T-helper 2 cell treated with Interferon-gamma antibody and Interleukin-4, amounts not matched to agents 5 μg/mL and 100 μg/mL, for 36 hours (primary cell): ENCODE measurements at regions not wholly inside any gene's neighbourhood (a gene's known extent, or its start where the extent isn't known, plus 50 kb on each side); places are given as distances from the start of the nearest gene placed in this dataset.

ENCODE experiments used
- DNase-seq: peaks from one replicate; pipeline ENCODE4 v3.0.0; 2021; ENCODE audit warnings: low spot score
- H3K27ac Mint-ChIP-seq: one replicate; pipeline ENCODE4 v1.8.0; 2021; ENCODE audit warnings: mild to moderate bottlenecking, mixed read lengths
- H3K27me3 Mint-ChIP-seq: one replicate; pipeline ENCODE4 v1.8.0; 2021; ENCODE audit warnings: low read depth, mixed read lengths
- H3K36me3 Mint-ChIP-seq: one replicate; pipeline ENCODE4 v1.8.0; 2021; ENCODE audit warnings: low read depth, mixed read lengths
- H3K4me1 Mint-ChIP-seq: one replicate; pipeline ENCODE4 v1.8.0; 2021; ENCODE audit warnings: low read depth, mixed read lengths
- H3K4me3 Mint-ChIP-seq: one replicate; pipeline ENCODE4 v1.8.0; 2022; ENCODE audit warnings: mild to moderate bottlenecking, moderate library complexity, mixed read lengths
- H3K9me3 Mint-ChIP-seq: one replicate; pipeline ENCODE4 v1.8.0; 2021; ENCODE audit warnings: mixed read lengths

- H3K27ac Mint-ChIP-seq: no peak overlapping the region
- H3K4me1 Mint-ChIP-seq: no peaks in the 10 kb centered on the region
- H3K36me3 Mint-ChIP-seq: no peaks in the 10 kb centered on the region
- no peaks in the 10 kb centered on the region for H3K9me3 Mint-ChIP-seq
- no peak overlapping the region for H3K4me3 Mint-ChIP-seq
- no peaks in the 10 kb centered on the region for H3K27me3 Mint-ChIP-seq
- DNase-seq: no peak
Observed at GRCh38 chr13:106115081-106115480, 420.4 kb downstream of the EFNB2 start.

- Mint-ChIP-seq H3K9me3 (no peaks in the 10 kb centered on the region), H3K27me3 (no peaks in the 10 kb centered on the region), H3K4me3 (no peak overlapping the region), H3K4me1 (no peaks in the 10 kb centered on the region), H3K27ac (no peak overlapping the region), H3K36me3 (no peaks in the 10 kb centered on the region)
- no peak for DNase-seq
Observed at GRCh38 chr13:106113796-106114195, 421.7 kb downstream of the EFNB2 start.

DNA sequence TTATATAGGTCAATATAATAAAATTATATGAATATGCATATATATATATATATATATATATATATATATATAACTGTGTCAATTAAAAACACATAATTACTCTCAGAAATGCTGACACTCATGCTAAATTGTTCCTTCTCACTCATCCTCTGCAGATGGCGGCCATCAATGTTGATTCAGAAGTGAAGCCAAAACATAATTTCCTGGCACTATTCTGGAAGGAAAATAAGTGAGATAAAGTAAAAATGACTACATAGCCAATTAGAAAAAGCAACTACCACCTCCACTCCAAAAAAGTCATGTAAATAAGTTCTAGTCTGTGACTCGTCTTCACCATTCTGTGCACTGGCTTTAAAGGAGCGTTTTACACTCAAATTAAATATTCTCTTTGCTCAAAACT is 423.3 kb downstream of the EFNB2 start:
- Mint-ChIP-seq H3K9me3 (no peaks in the 10 kb centered on the region), H3K27ac (no peak overlapping the region), H3K27me3 (no peaks in the 10 kb centered on the region), H3K36me3 (no peaks in the 10 kb centered on the region), H3K4me3 (no peak overlapping the region), H3K4me1 (no peaks in the 10 kb centered on the region)
- DNase-seq: no peak

GRCh38 chr13:106110241-106110855 is 425.1 kb downstream of the EFNB2 start:
- Mint-ChIP-seq H3K4me1 (no peaks in the 10 kb centered on the region), H3K9me3 (no peaks in the 10 kb centered on the region), H3K4me3 (no peak overlapping the region), H3K36me3 (no peaks in the 10 kb centered on the region), H3K27me3 (no peaks in the 10 kb centered on the region), H3K27ac (no peak overlapping the region)
- DNase-seq: no peak

- no peaks in the 10 kb centered on the region for H3K9me3 Mint-ChIP-seq
- no peaks in the 10 kb centered on the region for H3K27me3 Mint-ChIP-seq
- H3K36me3 Mint-ChIP-seq: no peaks in the 10 kb centered on the region
- no peaks in the 10 kb centered on the region for H3K4me1 Mint-ChIP-seq
- H3K27ac Mint-ChIP-seq: no peak overlapping the region
- no peak overlapping the region for H3K4me3 Mint-ChIP-seq
- DNase-seq: no peak
Observed at GRCh38 chr13:106109391-106109791, 426.1 kb downstream of the EFNB2 start.

- Mint-ChIP-seq H3K4me1 (no peaks in the 10 kb centered on the region), H3K36me3 (no peaks in the 10 kb centered on the region), H3K27ac (no peak overlapping the region), H3K27me3 (no peaks in the 10 kb centered on the region), H3K9me3 (no peaks in the 10 kb centered on the region), H3K4me3 (no peak overlapping the region)
- DNase-seq: no peak
Observed at GRCh38 chr13:106108346-106108745, 427.1 kb downstream of the EFNB2 start.

DNA sequence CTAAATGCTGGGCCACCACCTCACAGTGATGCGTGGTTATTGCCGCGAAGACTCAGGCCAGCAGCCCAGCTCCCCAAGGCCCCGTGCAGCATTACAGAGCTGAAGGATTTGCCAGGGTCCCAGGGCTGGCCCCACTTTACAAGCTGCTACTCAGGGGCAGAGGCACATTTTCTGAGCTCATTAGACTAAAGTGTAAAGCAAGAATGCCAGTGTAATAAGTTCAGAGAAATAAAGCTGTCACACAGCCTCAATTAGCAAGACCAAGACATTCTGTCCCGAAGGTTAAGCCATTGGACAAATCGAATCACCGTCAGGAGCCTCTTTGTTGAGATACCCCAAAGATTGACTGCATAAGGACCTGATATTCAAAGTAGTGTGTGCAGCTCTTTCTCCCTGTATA is 428.4 kb downstream of the EFNB2 start:
- Mint-ChIP-seq H3K4me3 (no peak overlapping the region), H3K36me3 (no peaks in the 10 kb centered on the region), H3K4me1 (no peaks in the 10 kb centered on the region), H3K9me3 (no peaks in the 10 kb centered on the region), H3K27me3 (no peaks in the 10 kb centered on the region), H3K27ac (no peak overlapping the region)
- no peak for DNase-seq

GRCh38 chr13:106105153-106105552 is 430.3 kb downstream of the EFNB2 start:
- H3K36me3 Mint-ChIP-seq: no peaks in the 10 kb centered on the region
- no peaks in the 10 kb centered on the region for H3K9me3 Mint-ChIP-seq
- no peaks in the 10 kb centered on the region for H3K27me3 Mint-ChIP-seq
- no peak overlapping the region for H3K4me3 Mint-ChIP-seq
- no peak for DNase-seq
- no peak overlapping the region for H3K27ac Mint-ChIP-seq
- no peaks in the 10 kb centered on the region for H3K4me1 Mint-ChIP-seq

DNA sequence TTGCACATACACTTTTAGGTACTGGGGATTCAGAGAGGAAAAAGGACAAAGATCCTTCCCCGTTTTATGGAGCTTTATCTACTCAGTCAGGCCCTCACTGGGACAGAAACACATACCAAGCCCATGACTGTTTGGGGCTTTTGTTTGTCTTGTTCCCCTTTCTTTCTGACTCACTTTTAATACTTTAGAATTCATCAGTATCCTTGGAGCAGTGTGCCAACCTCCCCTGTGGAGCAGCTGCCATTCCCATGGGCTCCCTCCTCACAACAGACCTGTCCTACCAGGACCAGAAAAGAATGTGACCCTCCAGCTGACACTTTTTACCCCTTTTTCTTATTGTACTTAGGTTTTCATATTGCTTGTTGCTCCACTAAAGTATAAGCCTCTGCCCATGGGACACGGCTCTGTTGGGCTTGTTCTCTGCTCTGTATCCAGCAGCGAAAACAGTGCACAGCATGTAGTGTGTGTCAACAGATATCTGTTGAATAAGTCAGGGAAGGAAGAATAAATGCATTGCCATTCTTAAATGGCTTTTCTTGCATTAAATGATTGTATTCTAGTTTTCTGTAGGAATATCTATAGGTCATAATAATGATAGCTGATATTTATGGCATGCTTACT is 431.1 kb downstream of the EFNB2 start:
- Mint-ChIP-seq H3K4me1 (no peaks in the 10 kb centered on the region), H3K27me3 (no peaks in the 10 kb centered on the region), H3K4me3 (no peak overlapping the region), H3K9me3 (no peaks in the 10 kb centered on the region), H3K27ac (no peak overlapping the region), H3K36me3 (no peaks in the 10 kb centered on the region)
- no peak for DNase-seq

- Mint-ChIP-seq H3K27ac (no peak overlapping the region), H3K4me1 (no peaks in the 10 kb centered on the region), H3K27me3 (no peaks in the 10 kb centered on the region), H3K36me3 (no peaks in the 10 kb centered on the region), H3K9me3 (no peaks in the 10 kb centered on the region), H3K4me3 (no peak overlapping the region)
- DNase-seq: no peak
Observed at GRCh38 chr13:106103779-106104178, 431.7 kb downstream of the EFNB2 start.

DNA sequence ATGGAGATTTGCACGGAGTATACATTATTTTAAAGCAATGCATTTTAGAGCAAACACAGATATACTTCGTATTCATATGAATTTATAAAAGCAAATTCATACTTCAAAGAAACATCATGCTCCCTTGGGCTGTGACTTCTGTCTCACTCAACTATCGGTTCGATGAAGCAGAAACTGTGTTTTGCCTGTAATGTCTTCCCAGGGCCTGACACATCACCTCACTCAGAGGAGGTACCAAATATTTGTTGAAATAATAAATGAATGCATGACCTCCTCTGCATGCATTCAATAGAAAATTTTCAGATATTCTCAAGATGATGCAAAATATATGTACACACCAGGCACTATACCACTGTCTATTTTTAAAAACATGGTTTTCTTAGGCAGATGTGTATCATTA is 432.7 kb downstream of the EFNB2 start:
- no peaks in the 10 kb centered on the region for H3K9me3 Mint-ChIP-seq
- H3K27me3 Mint-ChIP-seq: no peaks in the 10 kb centered on the region
- no peak for DNase-seq
- H3K4me1 Mint-ChIP-seq: no peaks in the 10 kb centered on the region
- H3K27ac Mint-ChIP-seq: no peak overlapping the region
- no peaks in the 10 kb centered on the region for H3K36me3 Mint-ChIP-seq
- H3K4me3 Mint-ChIP-seq: no peak overlapping the region

DNA sequence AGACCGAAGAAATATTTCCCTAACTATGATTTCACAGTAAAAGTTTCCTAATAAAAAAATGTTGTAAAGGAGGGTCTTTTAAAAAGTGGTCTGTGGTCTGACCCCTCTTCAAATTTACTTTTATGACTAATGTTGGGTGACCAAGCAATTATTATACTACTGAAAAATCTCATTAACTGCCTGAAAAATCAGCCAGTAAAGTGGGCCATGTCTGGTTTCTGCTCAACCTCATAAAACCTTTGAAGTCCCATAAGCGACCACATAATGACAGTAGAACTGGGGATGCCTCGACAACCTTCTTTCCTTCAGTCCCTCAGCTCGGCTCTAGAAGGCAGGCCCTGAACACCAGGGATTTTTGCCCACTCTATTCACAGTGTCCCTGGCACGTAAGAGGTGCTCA is 434.3 kb downstream of the EFNB2 start:
- Mint-ChIP-seq H3K4me3 (no peak overlapping the region), H3K27me3 (no peaks in the 10 kb centered on the region), H3K9me3 (no peaks in the 10 kb centered on the region), H3K27ac (no peak overlapping the region), H3K36me3 (no peaks in the 10 kb centered on the region), H3K4me1 (no peaks in the 10 kb centered on the region)
- DNase-seq: no peak

DNA sequence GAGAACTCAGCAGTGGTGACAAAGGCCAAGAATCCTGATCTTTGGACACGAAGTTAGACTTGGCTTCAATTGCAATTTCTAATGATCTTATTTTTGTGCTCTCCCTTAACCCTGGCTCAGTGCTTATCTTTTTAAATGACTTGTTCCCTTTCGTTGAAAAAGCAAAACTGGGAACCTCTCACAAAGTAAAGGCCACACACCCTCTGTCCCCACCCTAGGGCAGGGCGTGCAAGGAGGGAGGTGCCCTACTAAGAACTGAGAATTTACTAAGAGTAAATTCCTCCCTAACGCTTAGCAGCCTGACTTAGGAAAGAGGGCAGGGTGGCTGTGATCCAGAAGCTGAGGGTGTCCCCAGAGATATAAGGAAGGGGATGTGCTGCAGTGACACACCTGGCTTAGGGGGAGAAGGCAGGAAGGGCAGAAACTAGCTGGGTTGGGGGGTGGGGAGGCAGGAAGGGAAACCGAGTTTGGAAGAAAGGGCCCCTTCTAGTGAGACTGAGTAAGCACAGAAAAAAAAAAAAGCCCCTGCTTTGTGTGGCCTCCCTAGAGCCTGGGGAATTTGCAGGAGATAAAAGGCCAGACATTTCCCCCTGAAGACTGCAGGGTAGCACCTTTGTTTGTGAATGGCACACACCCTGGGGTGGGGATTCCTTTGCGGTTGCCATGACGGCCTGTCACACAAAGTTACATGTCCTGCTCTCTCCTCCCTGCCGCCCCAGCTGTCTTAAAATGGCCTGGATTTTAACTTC is 435.1 kb downstream of the EFNB2 start:
- DNase-seq: no peak
- Mint-ChIP-seq H3K27ac (no peak overlapping the region), H3K4me1 (no peaks in the 10 kb centered on the region), H3K27me3 (no peaks in the 10 kb centered on the region), H3K36me3 (no peaks in the 10 kb centered on the region), H3K9me3 (no peaks in the 10 kb centered on the region), H3K4me3 (no peak overlapping the region)

GRCh38 chr13:106099765-106100164 is 435.7 kb downstream of the EFNB2 start:
- Mint-ChIP-seq H3K9me3 (no peaks in the 10 kb centered on the region), H3K4me1 (no peaks in the 10 kb centered on the region), H3K36me3 (no peaks in the 10 kb centered on the region), H3K4me3 (no peak overlapping the region), H3K27ac (no peak overlapping the region), H3K27me3 (no peaks in the 10 kb centered on the region)
- no peak for DNase-seq
